ENCODE measurements at regions not wholly inside any gene's neighbourhood (a gene's known extent, or its start where the extent isn't known, plus 50 kb on each side); places are given as distances from the start of the nearest gene placed in this dataset.

GRCh38 chr18:7393080-7393479 is 162.2 kb downstream of the LRRC30 start:
- POLR2A ChIA-PET: no interaction called here
- CTCF ChIA-PET: no interaction called here
- ATAC-seq: no peak
- H3K9me3 Mint-ChIP-seq: no peaks in the 10 kb centered on the region
- no peak for DNase-seq (ENCODE audit: low spot score)
- H3K4me3 Mint-ChIP-seq: no peak overlapping the region
- H3K27me3 Mint-ChIP-seq (ENCODE audit: low read depth): no peaks in the 10 kb centered on the region
- H3K27ac Mint-ChIP-seq: no peak overlapping the region
- no peak for TF ChIP-seq FOXP4 (CRISPR knock-in tag; IDR thresholded peaks at IDR 0.05)
- TF ChIP-seq CBFB (CRISPR knock-in tag; IDR thresholded peaks at IDR 0.05; ENCODE audit: low read depth): no peak
- no peak for TF ChIP-seq KAT7 (CRISPR knock-in tag; IDR thresholded peaks at IDR 0.05; ENCODE audit: borderline replicate concordance)
- no peak for TF ChIP-seq NFE2L1 (CRISPR knock-in tag; IDR thresholded peaks at IDR 0.05)
- no peak for TF ChIP-seq ZBTB43 (CRISPR knock-in tag; IDR thresholded peaks at IDR 0.05)
- no peak for TF ChIP-seq MXD4 (CRISPR knock-in tag; IDR thresholded peaks at IDR 0.05; ENCODE audit: borderline replicate concordance)
- TF ChIP-seq USF1 (CRISPR knock-in tag; IDR thresholded peaks at IDR 0.05): no peak
- no peak for TF ChIP-seq NFATC4 (CRISPR knock-in tag; IDR thresholded peaks at IDR 0.05)
- TF ChIP-seq TEAD4 (CRISPR knock-in tag; IDR thresholded peaks at IDR 0.05): no peak
- TF ChIP-seq SP1 (CRISPR knock-in tag; conservative IDR thresholded peaks at IDR 0.05): no peak
- no peak for TF ChIP-seq ZNF121 (CRISPR knock-in tag; IDR thresholded peaks at IDR 0.05)
- TF ChIP-seq ZBTB21 (CRISPR knock-in tag; IDR thresholded peaks at IDR 0.05; ENCODE audit: borderline replicate concordance): no peak
- no peak for TF ChIP-seq CDX4 (CRISPR knock-in tag; IDR thresholded peaks at IDR 0.05; ENCODE audit: borderline replicate concordance)
- no peak for TF ChIP-seq NFYB (CRISPR knock-in tag; conservative IDR thresholded peaks at IDR 0.05; ENCODE audit: low read depth)
- no peak for TF ChIP-seq EMX1 (CRISPR knock-in tag; IDR thresholded peaks at IDR 0.05)
- TF ChIP-seq AFF4 (CRISPR knock-in tag; IDR thresholded peaks at IDR 0.05; ENCODE audit: borderline replicate concordance): no peak
- TF ChIP-seq ZNF671 (CRISPR knock-in tag; IDR thresholded peaks at IDR 0.05): no peak
- no peak for TF ChIP-seq ZNF423 (CRISPR knock-in tag; IDR thresholded peaks at IDR 0.05)
- TF ChIP-seq AR (CRISPR knock-in tag; IDR thresholded peaks at IDR 0.05): no peak
- no peak for TF ChIP-seq ATF1 (CRISPR knock-in tag; IDR thresholded peaks at IDR 0.05)
- no peaks in the 10 kb centered on the region for H3K36me3 Mint-ChIP-seq
- peaks cover 9% of the 10 kb centered on the region for H3K4me1 Mint-ChIP-seq
